Right atrium auricular region (tissue), 2 donors: ENCODE measurements at regions not wholly inside any gene's neighbourhood (a gene's known extent, or its start where the extent isn't known, plus 50 kb on each side); places are given as distances from the start of the nearest gene placed in this dataset.
"Not testable (repeated sequence)": the region's sequence is repeated elsewhere in the genome, so short reads cannot be mapped to it uniquely, and the experiment has no call there.

Experiments used
- DNase-seq: peaks from one replicate; pipeline ENCODE4 v3.0.0-alpha.2; 2019; ENCODE audit warnings: low spot score
- H3K27ac ChIP-seq, 2 donors: fragments of 200-600 bp; sonication (generic); 1 replicate in 1 of 2; 2 replicates in 1 of 2; pipeline ENCODE4 v1.5.1; 2016 to 2019
- H3K27me3 ChIP-seq, 2 donors: fragments of 200-600 bp; sonication (generic); one replicate each; pipeline versions ENCODE4 v1.5.1 to v1.6.0; 2017 to 2019
- H3K36me3 ChIP-seq: fragments of 200-600 bp; sonication (generic); one replicate; pipeline ENCODE4 v1.5.1; 2016
- H3K4me1 ChIP-seq, 2 donors: fragments of 200-600 bp; sonication (generic); one replicate each; pipeline versions ENCODE4 v1.5.1 to v1.6.0; 2017 to 2019
- H3K4me3 ChIP-seq, 2 donors: fragments of 200-600 bp; sonication (generic); 1 replicate in 1 of 2; 2 replicates in 1 of 2; pipeline ENCODE4 v1.5.1; 2017 to 2019; ENCODE audit warnings: mild to moderate bottlenecking in 1 of 2, moderate library complexity in 1 of 2
- H3K9me3 ChIP-seq, 2 donors: fragments of 200-600 bp; sonication (generic); one replicate each; pipeline ENCODE4 v1.5.1; 2019
- CTCF ChIP-seq, 2 donors: fragments of 200-600 bp; sonication (generic); IDR thresholded peaks; one replicate each; pipeline ENCODE4 v1.5.1; 2019; ENCODE audit warnings: antibody characterized with exemption in 2 of 2

- Histone ChIP-seq H3K27ac (no peak overlapping the region), H3K4me3 (no peak overlapping the region), H3K4me1 (no peaks in the 10 kb centered on the region), H3K9me3 (no peaks in the 10 kb centered on the region), H3K27me3 (no peaks in the 10 kb centered on the region), H3K36me3 (no peaks in the 10 kb centered on the region)
- TF ChIP-seq CTCF (IDR thresholded peaks at IDR 0.05): no peak
- DNase-seq: no peak
These were observed 523.9 kb downstream of the ADRA2A start for GRCh38 chr10:111600772-111601171.

GRCh38 chr10:111612273-111612672, 535.4 kb downstream of the ADRA2A start:
- H3K36me3 ChIP-seq: no peaks in the 10 kb centered on the region
- TF ChIP-seq CTCF (IDR thresholded peaks at IDR 0.05): no peak
- DNase-seq: no peak
- H3K27ac ChIP-seq: no peak overlapping the region
- H3K9me3 ChIP-seq: no peaks in the 10 kb centered on the region
- no peak overlapping the region for H3K4me3 ChIP-seq
- no peaks in the 10 kb centered on the region for H3K4me1 ChIP-seq
- no peaks in the 10 kb centered on the region for H3K27me3 ChIP-seq

- no peaks in the 10 kb centered on the region for H3K9me3 ChIP-seq
- DNase-seq: no peak
- H3K4me3 ChIP-seq: no peak overlapping the region
- H3K27ac ChIP-seq: no peak overlapping the region
- H3K36me3 ChIP-seq: no peaks in the 10 kb centered on the region
- no peaks in the 10 kb centered on the region for H3K4me1 ChIP-seq
- H3K27me3 ChIP-seq: no peaks in the 10 kb centered on the region
- no peak for TF ChIP-seq CTCF (IDR thresholded peaks at IDR 0.05)
These were observed 549.4 kb downstream of the GPAM start for GRCh38 chr10:111634191-111634590.

- H3K4me3 ChIP-seq: no peak overlapping the region
These were observed 537.5 kb downstream of the GPAM start for GRCh38 chr10:111646021-111646420.

GRCh38 chr10:111648046-111648445, 535.5 kb downstream of the GPAM start:
- Histone ChIP-seq H3K9me3 (peaks cover 0 to 10% of the 10 kb centered on the region in 2 donors), H3K36me3 (no peaks in the 10 kb centered on the region), H3K4me1 (no peaks in the 10 kb centered on the region), H3K4me3 (no peak overlapping the region), H3K27me3 (no peaks in the 10 kb centered on the region), H3K27ac (no peak overlapping the region)
- no peak for DNase-seq
- no peak for TF ChIP-seq CTCF (IDR thresholded peaks at IDR 0.05)

More at GRCh38 chr10:111646021-111646420, 537.5 kb downstream of the GPAM start:
- DNase-seq: no peak
- H3K9me3 ChIP-seq: peaks cover 0 to 10% of the 10 kb centered on the region in 2 donors
- no peaks in the 10 kb centered on the region for H3K36me3 ChIP-seq
- no peaks in the 10 kb centered on the region for H3K27me3 ChIP-seq
- H3K4me1 ChIP-seq: no peaks in the 10 kb centered on the region
- TF ChIP-seq CTCF (IDR thresholded peaks at IDR 0.05): no peak
- H3K27ac ChIP-seq: no peak overlapping the region

DNA sequence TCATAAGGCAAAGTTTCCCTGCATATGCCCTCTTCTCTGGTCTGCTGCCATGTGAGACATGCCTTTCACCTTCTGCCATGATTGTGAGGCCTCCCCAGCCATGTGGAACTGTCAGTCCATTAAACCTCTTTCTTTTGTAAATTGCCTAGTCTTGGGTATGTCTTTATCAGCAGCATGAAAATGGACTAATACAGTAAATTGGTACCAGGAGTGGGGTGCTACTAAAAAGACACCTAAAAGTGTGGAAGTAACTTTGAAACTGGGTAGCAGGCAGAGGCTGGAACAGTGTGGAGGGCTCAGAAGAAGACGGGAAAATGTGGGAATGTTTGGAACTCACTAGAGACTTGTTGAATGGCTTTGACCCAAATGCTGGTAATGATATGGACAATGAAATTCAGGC, 534.5 kb downstream of the GPAM start:
- not testable (repeated sequence) for H3K4me3 ChIP-seq, H3K9me3 ChIP-seq, DNase-seq

More for the DNA sequence above, 534.5 kb downstream of the GPAM start:
- H3K4me1 ChIP-seq, H3K27ac ChIP-seq, H3K27me3 ChIP-seq, H3K36me3 ChIP-seq: not testable (repeated sequence)
